ENCODE measurements at regions not wholly inside any gene's neighbourhood (a gene's known extent, or its start where the extent isn't known, plus 50 kb on each side); places are given as distances from the start of the nearest gene placed in this dataset.

GRCh38 chr5:57948091-57948490, 465.5 kb upstream of the ACTBL2 start:
- Mint-ChIP-seq H3K4me1 (peaks cover 5% of the 10 kb centered on the region), H3K27me3 (ENCODE audit: insufficient read depth, low read depth) (peaks cover 2% of the 10 kb centered on the region), H3K36me3 (no peaks in the 10 kb centered on the region), H3K27ac (no peak overlapping the region), H3K4me3 (no peak overlapping the region), H3K9me3 (peaks cover 9% of the 10 kb centered on the region)
- H4K20me1 ChIP-seq (ENCODE audit: low read depth): no peaks in the 10 kb centered on the region
- no peak overlapping the region for H3K9ac ChIP-seq
- no peak for DNase-seq (ENCODE audit: low spot score)
- H3K27me3 ChIP-seq: no peaks in the 10 kb centered on the region
- H3K36me3 ChIP-seq: no peaks in the 10 kb centered on the region
- no peaks in the 10 kb centered on the region for H3K79me2 ChIP-seq (ENCODE audit: low read depth)
- TF ChIP-seq EZH2phosphoT487 (IDR thresholded peaks at IDR 0.05): no peak
- TF ChIP-seq EZH2 (IDR thresholded peaks at IDR 0.05): no peak
- TF ChIP-seq, protein P1, sequence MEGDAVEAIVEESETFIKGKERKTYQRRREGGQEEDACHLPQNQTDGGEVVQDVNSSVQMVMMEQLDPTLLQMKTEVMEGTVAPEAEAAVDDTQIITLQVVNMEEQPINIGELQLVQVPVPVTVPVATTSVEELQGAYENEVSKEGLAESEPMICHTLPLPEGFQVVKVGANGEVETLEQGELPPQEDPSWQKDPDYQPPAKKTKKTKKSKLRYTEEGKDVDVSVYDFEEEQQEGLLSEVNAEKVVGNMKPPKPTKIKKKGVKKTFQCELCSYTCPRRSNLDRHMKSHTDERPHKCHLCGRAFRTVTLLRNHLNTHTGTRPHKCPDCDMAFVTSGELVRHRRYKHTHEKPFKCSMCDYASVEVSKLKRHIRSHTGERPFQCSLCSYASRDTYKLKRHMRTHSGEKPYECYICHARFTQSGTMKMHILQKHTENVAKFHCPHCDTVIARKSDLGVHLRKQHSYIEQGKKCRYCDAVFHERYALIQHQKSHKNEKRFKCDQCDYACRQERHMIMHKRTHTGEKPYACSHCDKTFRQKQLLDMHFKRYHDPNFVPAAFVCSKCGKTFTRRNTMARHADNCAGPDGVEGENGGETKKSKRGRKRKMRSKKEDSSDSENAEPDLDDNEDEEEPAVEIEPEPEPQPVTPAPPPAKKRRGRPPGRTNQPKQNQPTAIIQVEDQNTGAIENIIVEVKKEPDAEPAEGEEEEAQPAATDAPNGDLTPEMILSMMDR (IDR thresholded peaks at IDR 0.05): no peak
- H2AFZ ChIP-seq (replicated peaks): no peak overlapping the region
- H3K4me3 ChIP-seq: no peak overlapping the region
- H3K4me2 ChIP-seq: no peak overlapping the region
- no peaks in the 10 kb centered on the region for H3K9me3 ChIP-seq (ENCODE audit: low read depth)
- H3K27ac ChIP-seq: no peak overlapping the region
- H3K4me1 ChIP-seq: peaks cover 11% of the 10 kb centered on the region
- peaks cover 5% of the 10 kb centered on the region for H3F3A ChIP-seq (ENCODE audit: low read depth)

- H3K4me3 ChIP-seq: no peak overlapping the region
- Mint-ChIP-seq H3K27ac (no peak overlapping the region), H3K9me3 (peaks cover 9% of the 10 kb centered on the region), H3K4me1 (peaks cover 4% of the 10 kb centered on the region), H3K36me3 (no peaks in the 10 kb centered on the region), H3K27me3 (ENCODE audit: insufficient read depth, low read depth) (peaks cover 2% of the 10 kb centered on the region), H3K4me3 (no peak overlapping the region)
- no peaks in the 10 kb centered on the region for H3K27me3 ChIP-seq
- no peaks in the 10 kb centered on the region for H3K36me3 ChIP-seq
- TF ChIP-seq, protein P1 (IDR thresholded peaks at IDR 0.05): no peak
- TF ChIP-seq EZH2 (IDR thresholded peaks at IDR 0.05): no peak
- TF ChIP-seq EZH2phosphoT487 (IDR thresholded peaks at IDR 0.05): no peak
- H3K27ac ChIP-seq: no peak overlapping the region
- DNase-seq (ENCODE audit: low spot score): no peak
- H3K4me1 ChIP-seq: peaks cover 11% of the 10 kb centered on the region
- H3K79me2 ChIP-seq (ENCODE audit: low read depth): no peaks in the 10 kb centered on the region
- H3K4me2 ChIP-seq: no peak overlapping the region
- no peak overlapping the region for H3K9ac ChIP-seq
- H2AFZ ChIP-seq (replicated peaks): no peak overlapping the region
- no peaks in the 10 kb centered on the region for H3K9me3 ChIP-seq (ENCODE audit: low read depth)
- peaks cover 5% of the 10 kb centered on the region for H3F3A ChIP-seq (ENCODE audit: low read depth)
- H4K20me1 ChIP-seq (ENCODE audit: low read depth): no peaks in the 10 kb centered on the region
Observed at GRCh38 chr5:57947181-57947580, 464.6 kb upstream of the ACTBL2 start.

DNA sequence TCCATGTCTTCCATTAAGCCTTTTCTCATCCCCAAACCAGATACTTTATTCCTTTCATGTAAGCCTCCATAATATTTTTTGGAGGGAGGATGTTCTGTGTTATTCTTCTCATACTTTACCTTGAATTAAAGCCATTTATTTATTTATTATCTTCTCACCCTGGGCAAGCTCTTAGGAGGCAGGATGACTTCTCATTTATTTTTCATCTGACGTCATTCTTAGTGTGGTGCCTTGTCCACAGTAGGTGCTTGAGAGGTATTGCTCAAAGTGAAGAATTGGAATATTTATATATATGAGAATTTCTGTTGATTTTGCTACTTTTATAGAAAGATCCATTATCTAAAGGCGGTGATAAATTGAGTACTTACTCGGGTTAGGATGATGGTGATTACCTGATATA, 458.3 kb upstream of the ACTBL2 start:
- Histone ChIP-seq H2AFZ (replicated peaks) (no peak overlapping the region), H3K4me3 (no peak overlapping the region), H3K36me3 (no peaks in the 10 kb centered on the region), H3K9ac (no peak overlapping the region), H3K27me3 (no peaks in the 10 kb centered on the region), H3K9me3 (ENCODE audit: low read depth) (no peaks in the 10 kb centered on the region), H3K4me1 (no peaks in the 10 kb centered on the region), H3K4me2 (no peak overlapping the region), H3K27ac (no peak overlapping the region), H4K20me1 (ENCODE audit: low read depth) (no peaks in the 10 kb centered on the region), H3F3A (ENCODE audit: low read depth) (no peaks in the 10 kb centered on the region), H3K79me2 (ENCODE audit: low read depth) (no peaks in the 10 kb centered on the region)
- no peak for DNase-seq (ENCODE audit: low spot score)
- Mint-ChIP-seq H3K4me1 (no peaks in the 10 kb centered on the region), H3K27ac (no peak overlapping the region), H3K9me3 (peaks cover 7% of the 10 kb centered on the region), H3K36me3 (no peaks in the 10 kb centered on the region), H3K27me3 (ENCODE audit: insufficient read depth, low read depth) (peaks cover 3% of the 10 kb centered on the region), H3K4me3 (no peak overlapping the region)
- TF ChIP-seq EZH2 (IDR thresholded peaks at IDR 0.05) (no peak), EZH2phosphoT487 (IDR thresholded peaks at IDR 0.05) (no peak)
- TF ChIP-seq, protein P1 (IDR thresholded peaks at IDR 0.05): no peak
